EL (cell line): ENCODE measurements at regions not wholly inside any gene's neighbourhood (a gene's known extent, or its start where the extent isn't known, plus 50 kb on each side); places are given as distances from the start of the nearest gene placed in this dataset.

ENCODE experiments used
- DNase-seq: peaks from one replicate; pipeline ENCODE4 v3.0.0-alpha.2; 2016

GRCh38 chr16:85394456-85395206 is 218.5 kb upstream of the GSE1 start:
- no peak for DNase-seq

GRCh38 chr16:85395207-85395912 is 217.8 kb upstream of the GSE1 start:
- DNase-seq, result peak; percentile 99

GRCh38 chr16:85395913-85396878 is 216.9 kb upstream of the GSE1 start:
- DNase-seq, result peak; percentile 14

DNA sequence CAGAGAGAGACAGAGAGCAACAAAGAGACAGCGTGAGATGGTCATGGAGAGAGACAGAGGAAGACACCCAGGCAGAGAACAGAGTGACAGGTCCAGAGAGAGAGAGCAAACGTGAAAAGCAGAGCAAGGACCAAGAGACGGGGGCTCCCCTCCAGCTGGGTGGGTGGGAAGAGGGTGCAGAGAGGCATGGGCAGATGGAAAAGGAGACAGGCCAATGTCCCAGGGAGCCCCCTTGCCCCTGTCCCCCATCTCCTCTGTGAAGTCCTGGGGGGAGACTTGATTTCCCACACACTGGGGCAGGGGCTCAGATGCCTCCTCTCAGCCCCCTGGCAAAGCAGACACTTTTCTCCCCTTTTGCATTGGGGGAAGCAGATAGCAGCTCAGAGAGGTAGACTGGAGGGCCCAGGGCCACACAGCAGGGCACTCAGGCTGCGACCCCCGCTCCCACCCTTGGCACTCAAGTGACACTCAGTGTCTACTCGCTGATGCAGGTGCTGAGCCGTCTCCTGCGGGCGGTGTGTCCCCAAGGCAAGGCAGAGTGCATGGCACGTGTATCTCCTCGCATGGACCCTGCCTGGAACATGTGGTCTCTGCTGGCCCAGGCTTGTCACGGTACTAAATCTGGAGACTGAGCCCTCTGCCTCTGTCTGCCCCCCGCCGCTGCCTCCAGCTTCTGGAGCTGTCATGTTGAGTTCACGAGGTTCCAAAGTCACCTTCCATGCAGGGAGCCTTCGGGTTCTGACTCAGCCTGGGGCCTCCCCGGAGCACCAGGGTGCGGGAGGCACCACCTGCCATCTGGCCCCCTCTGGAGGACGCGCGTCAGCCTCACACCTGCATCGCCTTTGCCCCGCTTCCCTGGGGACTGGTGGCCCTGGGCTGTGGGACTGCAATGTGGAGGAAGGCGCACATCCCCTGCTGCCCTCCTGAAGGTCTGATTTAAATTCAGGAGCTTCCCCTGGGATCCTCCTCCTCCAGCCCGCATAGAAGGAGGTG is 215.9 kb upstream of the GSE1 start:
- no peak for DNase-seq

DNA sequence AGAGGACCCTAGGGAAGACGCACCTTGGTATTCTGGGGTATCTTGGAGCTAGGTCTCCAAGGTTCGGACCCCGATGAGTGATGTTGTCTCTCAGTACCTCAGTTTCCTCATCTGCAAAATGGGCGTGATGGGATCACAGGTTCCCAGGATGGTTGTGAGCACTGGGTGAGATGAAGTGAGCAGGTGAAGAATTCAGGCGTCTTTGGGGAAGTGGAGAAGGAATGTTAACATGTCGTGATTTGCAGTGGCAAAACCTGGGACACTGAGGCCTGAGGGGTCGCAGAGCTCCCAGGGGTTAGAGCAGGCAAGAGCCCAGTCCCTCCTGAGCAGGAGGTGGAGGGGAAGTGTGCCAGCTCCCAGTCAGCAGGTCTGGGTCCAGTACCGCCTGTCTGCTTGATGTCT is 215.1 kb upstream of the GSE1 start:
- no peak for DNase-seq

- DNase-seq, result no peak
These were observed 214.2 kb upstream of the GSE1 start for GRCh38 chr16:85398688-85399582.

GRCh38 chr16:85399583-85400284 is 213.4 kb upstream of the GSE1 start:
- no peak for DNase-seq

DNA sequence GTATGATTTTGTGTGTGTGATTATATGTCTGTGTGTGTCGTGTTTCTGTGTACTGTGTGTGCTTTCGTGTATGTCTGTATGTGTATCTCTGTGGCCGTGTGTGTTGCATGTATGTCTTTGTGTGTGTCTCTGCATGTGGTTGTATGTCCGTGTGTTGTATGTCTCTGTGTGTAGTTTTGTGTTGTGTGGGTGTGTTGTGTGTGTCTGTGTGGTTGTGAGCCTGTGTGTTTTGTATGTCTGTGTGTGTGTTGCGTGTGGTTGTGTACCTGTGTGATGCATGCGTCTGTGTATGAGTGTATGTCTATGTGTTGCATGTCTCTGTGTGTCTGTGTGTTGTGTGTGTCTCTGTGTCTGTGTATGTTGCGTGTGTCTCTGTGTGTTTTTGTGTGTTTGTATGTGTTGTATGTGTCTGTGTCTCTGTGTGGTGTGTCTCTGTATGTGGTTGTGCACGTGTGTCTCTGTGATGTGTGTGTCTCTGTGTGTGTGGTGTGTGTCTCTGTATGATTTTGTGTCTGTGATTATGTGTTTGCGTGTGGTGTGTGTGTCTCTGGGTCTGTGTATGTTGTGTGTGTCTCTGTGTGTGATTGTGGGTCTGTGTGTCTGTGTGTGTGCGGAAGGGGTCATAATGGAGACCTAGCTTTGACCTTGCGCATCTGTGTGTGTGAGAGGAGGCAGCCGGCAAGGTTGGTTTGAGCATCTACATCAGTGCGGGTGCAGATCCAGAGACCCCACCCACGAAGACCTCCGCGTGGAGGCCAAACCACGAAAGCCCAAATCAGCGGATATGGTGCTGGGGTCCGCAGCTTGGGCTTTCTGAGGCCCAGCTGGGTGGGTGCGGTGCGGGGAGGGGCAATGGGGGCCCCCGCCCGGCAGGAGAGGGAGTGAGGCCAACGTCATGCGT is 212.6 kb upstream of the GSE1 start:
- DNase-seq, result no peak

DNA sequence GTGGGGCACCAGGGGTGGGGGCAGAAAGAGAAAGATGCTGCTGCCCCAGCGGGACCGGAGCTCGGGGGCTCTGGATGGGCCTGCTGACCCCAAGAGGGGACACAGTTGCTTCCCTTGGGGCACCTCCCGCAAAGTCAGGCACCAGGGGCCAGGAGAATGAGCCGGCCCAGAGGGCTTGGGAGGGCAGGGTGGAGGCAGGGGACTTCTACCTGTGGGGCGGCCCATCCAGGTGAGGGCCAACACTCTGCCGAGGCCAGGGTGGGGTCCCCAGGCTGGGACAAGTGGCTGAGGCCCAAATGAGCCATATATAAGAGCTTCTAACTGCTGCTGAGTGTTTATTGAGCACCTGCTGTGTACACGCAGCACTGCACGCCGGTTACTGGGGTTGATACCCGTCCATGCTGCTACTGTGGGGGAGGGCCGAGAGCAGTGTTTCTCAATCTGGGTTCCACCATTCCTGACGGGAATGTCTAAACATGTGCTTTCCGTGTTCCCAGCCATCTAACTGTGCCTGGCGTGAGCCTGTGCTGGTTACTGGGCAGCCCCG is 211.7 kb upstream of the GSE1 start:
- no peak for DNase-seq

- DNase-seq, result no peak
These were observed 211.0 kb upstream of the GSE1 start for GRCh38 chr16:85401917-85402766.

DNA sequence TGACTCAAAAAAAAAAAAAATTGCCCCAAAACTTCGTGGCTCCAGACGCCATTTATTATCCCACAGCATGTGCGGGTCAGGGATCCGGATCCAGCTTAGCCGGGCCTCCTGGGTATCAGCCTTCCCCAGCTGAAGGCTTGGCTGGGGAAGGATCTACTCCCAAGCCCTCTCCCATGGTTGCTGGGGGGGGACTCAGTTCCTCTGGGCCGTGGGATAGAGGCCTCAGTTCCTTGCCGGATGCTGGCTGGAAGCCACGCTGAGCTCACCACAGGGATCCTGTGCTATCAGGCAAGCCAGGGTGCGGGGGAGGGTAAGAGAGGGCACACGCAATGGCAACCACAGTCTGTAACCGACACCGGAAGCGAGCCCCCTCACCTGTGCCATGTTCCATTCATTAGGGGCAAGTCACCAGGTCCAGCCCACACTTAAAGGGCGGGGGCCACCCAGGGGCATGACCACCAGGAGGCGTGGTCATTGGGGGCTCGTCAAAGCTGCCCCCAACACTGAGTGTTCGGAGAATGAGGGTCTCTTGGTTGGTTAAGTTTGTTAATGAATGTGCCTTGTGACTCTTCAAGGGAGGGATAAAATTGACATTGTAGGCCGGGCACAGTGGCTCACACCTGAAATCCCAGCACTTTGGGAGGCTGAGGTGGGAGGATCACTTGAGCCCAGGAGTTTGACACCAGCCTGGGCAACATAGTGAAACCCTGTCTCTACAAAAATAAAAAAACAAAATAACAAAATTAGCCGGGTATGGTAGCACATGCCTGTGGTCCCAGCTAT is 210.0 kb upstream of the GSE1 start:
- DNase-seq, result peak; percentile 25

GRCh38 chr16:85403693-85404092 is 209.4 kb upstream of the GSE1 start:
- DNase-seq, result no peak

DNA sequence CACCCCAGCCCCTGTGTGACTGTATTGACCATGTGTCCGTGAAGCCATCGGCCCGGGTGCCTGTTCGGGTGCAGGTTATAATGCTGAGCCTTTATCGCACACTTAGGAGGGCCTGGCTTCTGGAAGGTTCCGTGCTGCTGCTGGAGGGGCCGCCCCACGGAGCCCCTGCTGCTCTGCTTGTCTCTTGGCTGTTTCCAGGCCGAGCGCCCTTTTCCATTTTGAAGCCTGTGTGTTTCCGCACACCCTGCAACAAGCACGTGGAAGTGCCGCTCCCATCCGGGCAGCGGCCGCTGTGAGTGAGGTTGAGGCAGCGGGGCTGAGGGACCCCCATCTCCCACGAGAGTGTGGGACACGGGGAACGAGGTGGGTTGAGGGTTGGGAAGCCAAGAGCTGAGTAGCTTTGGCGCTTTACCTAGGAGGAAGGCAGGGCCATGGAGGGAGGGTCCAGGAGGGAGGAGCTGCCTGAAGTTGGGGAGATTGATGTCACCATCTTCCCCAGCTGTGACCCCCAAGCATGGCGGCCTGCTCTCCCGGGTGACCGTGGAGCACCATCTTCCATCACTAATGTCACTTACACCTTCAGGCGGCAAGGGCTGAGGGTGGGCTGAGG is 200.1 kb upstream of the GSE1 start:
- DNase-seq, result no peak

DNA sequence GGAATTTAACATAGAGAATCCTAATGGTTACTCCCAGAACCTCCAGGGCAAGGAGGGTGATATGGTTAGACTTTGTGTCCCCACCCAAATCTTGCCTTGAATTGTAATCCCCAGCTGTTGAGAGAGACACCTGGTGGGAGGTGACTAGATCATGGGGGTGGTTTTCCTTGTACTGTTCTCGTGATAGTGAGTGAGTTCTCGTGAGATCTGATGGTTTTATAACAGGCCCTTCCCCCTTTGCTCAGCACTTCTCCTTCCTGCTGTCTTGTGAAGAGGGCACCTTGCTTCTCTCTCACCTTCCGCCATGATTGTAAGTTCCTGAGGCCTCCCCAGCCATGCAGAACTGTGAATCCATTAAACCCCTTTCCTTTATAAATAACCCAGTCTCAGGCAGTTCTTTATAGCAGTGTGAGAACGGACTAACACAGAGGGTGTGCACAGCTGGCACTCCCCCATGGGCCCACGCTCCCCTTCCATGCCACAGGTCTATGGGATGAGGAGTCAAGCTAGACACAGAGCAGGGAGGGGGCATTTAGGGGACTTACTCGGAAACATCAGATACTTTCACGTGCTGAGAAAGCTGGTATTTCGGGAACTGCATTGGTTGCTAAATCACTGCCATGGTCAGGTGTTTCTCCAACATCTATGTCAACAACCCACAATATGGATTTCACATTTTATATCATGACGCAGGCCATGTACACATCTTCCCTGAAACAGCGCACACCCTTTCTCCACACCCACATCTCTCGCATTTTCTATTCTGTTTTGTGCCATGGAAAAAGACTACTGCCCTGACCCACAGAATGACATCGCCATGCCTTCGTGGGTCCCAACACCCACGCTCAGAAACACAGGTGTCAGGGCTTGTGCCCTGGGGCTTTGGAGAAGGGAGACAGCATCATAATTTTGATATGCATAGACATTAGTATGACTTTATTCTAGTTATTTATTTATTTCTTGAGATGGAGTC is 199.1 kb upstream of the GSE1 start:
- DNase-seq, result no peak
